B cell (primary cell): ENCODE measurements at regions not wholly inside any gene's neighbourhood (a gene's known extent, or its start where the extent isn't known, plus 50 kb on each side); places are given as distances from the start of the nearest gene placed in this dataset.

Source experiments
- ATAC-seq: fragments of 200-7000 bp; cut with Tn5 transposase; one replicate; pipeline ENCODE4 v1.10.0; 2021; ENCODE audit warnings: low read depth, mild to moderate bottlenecking, moderate number of reproducible peaks, moderate library complexity
- CTCF ChIA-PET: fragments of 350-600 bp; sonication (Branson Sonifier 250); formaldehyde crosslinking; loops from one replicate; lab custom pipeline; 2021; ENCODE audit warnings: antibody characterized with exemption, inconsistent platforms; lab: Charles Lee
- POLR2A ChIA-PET: fragments of 350-600 bp; sonication (Branson Sonifier 250); formaldehyde crosslinking; loops from one replicate; lab custom pipeline; 2021; ENCODE audit warnings: antibody characterized with exemption; lab: Charles Lee
- DNase-seq: peaks from one replicate; pipeline ENCODE4 v3.0.0; 2013
- H2AFZ ChIP-seq: 2 replicates; pipeline ENCODE4 v1.6.1; 2012; ENCODE audit warnings: mild to moderate bottlenecking, low read depth, low read length; ENCODE audit not compliant: insufficient read depth, poor library complexity, severe bottlenecking
- H3K27ac ChIP-seq, 2 donors: 1 replicate in 1 of 2; 2 replicates in 1 of 2; pipeline ENCODE4 v1.5.1; 2012 to 2013; ENCODE audit warnings: low read length in 2 of 2, mild to moderate bottlenecking in 2 of 2, moderate library complexity in 1 of 2
- H3K27me3 ChIP-seq, 4 experiments: fragments of 200-600 bp in 1 of 4; sonication (generic) in 1 of 4; replicated peaks in 1 of 4; 1 replicate in 2 of 4; 2 replicates in 2 of 4; pipeline versions ENCODE4 v1.6.1 to v1.7.0; 2013 to 2016; ENCODE audit warnings: low read length in 3 of 4, mild to moderate bottlenecking in 2 of 4, mixed read lengths in 1 of 4, moderate library complexity in 1 of 4; ENCODE audit not compliant: insufficient read depth in 4 of 4, control insufficient read depth in 3 of 4; ENCODE audit errors: control extremely low read depth in 1 of 4
- H3K36me3 ChIP-seq, 2 experiments: replicated peaks in 1 of 2; 1 replicate in 1 of 2; 2 replicates in 1 of 2; pipeline versions ENCODE4 v1.6.1 to v1.7.1; 2013; ENCODE audit warnings: low read length in 1 of 2; ENCODE audit not compliant: insufficient read depth in 2 of 2, control insufficient read depth in 1 of 2; ENCODE audit errors: control extremely low read depth in 1 of 2, extremely low read depth in 1 of 2
- H3K4me1 ChIP-seq, 2 donors: fragments of 200-600 bp in 1 of 2; sonication (generic) in 1 of 2; 1 replicate in 1 of 2; 2 replicates in 1 of 2; pipeline versions ENCODE4 v1.5.1 to v1.6.1; 2013 to 2017; ENCODE audit warnings: low read length in 2 of 2; ENCODE audit not compliant: control insufficient read depth in 2 of 2, insufficient read depth in 2 of 2
- H3K4me2 ChIP-seq: replicated peaks from 2 replicates; pipeline ENCODE3; 2012; ENCODE audit warnings: mild to moderate bottlenecking, low read depth, low read length; ENCODE audit not compliant: poor library complexity, severe bottlenecking
- H3K4me3 ChIP-seq, 5 experiments: fragments of 200-600 bp in 1 of 5; sonication (generic) in 1 of 5; 1 replicate in 3 of 5; 2 replicates in 2 of 5; pipeline versions ENCODE4 v1.5.1 to v1.7.0; 2011 to 2016; ENCODE audit warnings: low read length in 4 of 5, mild to moderate bottlenecking in 4 of 5, low read depth in 2 of 5, control low read depth in 1 of 5, moderate library complexity in 1 of 5; ENCODE audit not compliant: insufficient read depth in 1 of 5; ENCODE audit errors: control extremely low read depth in 1 of 5, extremely low read depth in 1 of 5
- H3K79me2 ChIP-seq: fragments of 200-600 bp; sonication (generic); one replicate; pipeline ENCODE4 v1.6.0; 2016; ENCODE audit warnings: low read length; ENCODE audit not compliant: control insufficient read depth, insufficient read depth
- H3K9ac ChIP-seq: fragments of 200-600 bp; sonication (generic); 2 replicates; pipeline ENCODE4 v1.6.1; 2017; ENCODE audit warnings: mild to moderate bottlenecking, low read length, moderate library complexity
- H3K9me3 ChIP-seq, 3 donors: one replicate each; pipeline versions ENCODE4 v1.6.1 to v1.7.1; 2013; ENCODE audit warnings: low read length in 2 of 3; ENCODE audit not compliant: control insufficient read depth in 2 of 3, insufficient read depth in 1 of 3; ENCODE audit errors: control extremely low read depth in 1 of 3
- H4K20me1 ChIP-seq: 2 replicates; pipeline ENCODE4 v1.6.0; 2012; ENCODE audit warnings: mild to moderate bottlenecking, low read length; ENCODE audit not compliant: insufficient read depth, control insufficient read depth, poor library complexity, severe bottlenecking
- H3K27ac Mint-ChIP-seq: one replicate; pipeline ENCODE4 v1.8.0; 2021; ENCODE audit warnings: mixed read lengths
- H3K27me3 Mint-ChIP-seq: one replicate; pipeline ENCODE4 v1.8.0; 2021; ENCODE audit warnings: mixed read lengths
- H3K4me1 Mint-ChIP-seq: one replicate; pipeline ENCODE4 v1.8.0; 2021; ENCODE audit warnings: mixed read lengths
- H3K4me3 Mint-ChIP-seq: one replicate; pipeline ENCODE4 v1.8.0; 2021; ENCODE audit warnings: mixed read lengths
- H3K9me3 Mint-ChIP-seq: one replicate; pipeline ENCODE4 v1.8.0; 2022; ENCODE audit warnings: mixed read lengths; ENCODE audit not compliant: insufficient read depth
- EZH2 ChIP-seq: IDR thresholded peaks from 2 replicates; pipeline ENCODE4 v1.6.1; 2012; ENCODE audit warnings: borderline replicate concordance, low read depth, mild to moderate bottlenecking, moderate library complexity, low read length; ENCODE audit not compliant: insufficient read depth, poor library complexity, severe bottlenecking
- WGBS: methylation state at CpG from one replicate; pipeline ENCODE4 v1.1.5; 2013; ENCODE audit warnings: missing lambda C conversion rate; ENCODE audit not compliant: insufficient coverage; 5-methylcytosine and 5-hydroxymethylcytosine counted together
- intact Hi-C: fragments of 100-400 bp; cut with micrococcal nuclease; formaldehyde crosslinking; loops from one replicate; pipeline ENCODE4 v1.10.0; 2022
- TF ChIP-seq, protein P1 (sequence below): fragments of 200-600 bp; IDR thresholded peaks from one replicate; pipeline ENCODE4 v1.8.0; 2022; ENCODE audit warnings: antibody characterized with exemption, mild to moderate bottlenecking

DNA sequence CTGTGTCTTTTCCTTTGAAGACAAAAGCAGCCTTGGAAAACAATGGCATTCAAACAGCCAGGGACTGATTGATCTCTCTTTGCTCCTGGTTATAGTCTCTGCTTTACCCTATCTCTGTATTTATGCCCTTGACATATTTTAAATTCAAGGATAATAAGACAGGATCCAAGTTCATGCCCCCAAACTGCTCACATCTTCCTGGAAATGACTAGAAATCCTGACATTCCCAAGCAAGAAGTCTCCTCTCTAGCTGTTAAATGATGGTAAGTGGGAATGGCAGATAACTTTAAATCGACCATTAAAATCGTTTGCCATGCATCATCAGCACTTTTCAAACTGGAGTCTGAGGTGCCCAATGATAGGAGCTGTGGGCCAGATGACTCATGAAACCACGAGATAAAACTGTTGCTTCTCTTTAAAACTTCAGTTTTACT lies 435.6 kb downstream of the FOXO1 start:
- CTCF ChIA-PET: no interaction called here
- no peaks in the 10 kb centered on the region for H3K4me1 Mint-ChIP-seq

DNA sequence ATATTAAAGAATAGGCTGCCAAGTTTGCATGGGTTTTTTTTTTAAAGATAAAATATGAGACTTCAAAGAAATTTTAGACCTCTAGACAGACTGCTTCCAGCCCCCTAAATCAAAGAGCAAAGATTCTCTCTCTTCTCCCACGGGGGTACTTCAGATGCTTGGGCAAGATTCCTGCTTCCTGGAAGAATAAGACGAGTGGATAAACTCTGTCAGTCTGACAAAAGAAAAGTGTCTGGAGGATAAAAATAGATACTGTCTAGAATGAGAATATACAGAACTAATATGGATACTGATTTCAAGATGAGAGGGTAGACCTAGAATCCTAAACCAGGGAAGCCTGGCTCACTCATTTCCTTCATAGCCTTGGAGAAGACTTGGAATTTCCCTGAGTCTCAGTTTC lies 435.1 kb downstream of the FOXO1 start:
- WGBS: no CpG with 5 or more reads among the region's 2 CpGs
- H3K4me3 ChIP-seq: no peak overlapping the region
- Mint-ChIP-seq H3K27ac (no peak overlapping the region), H3K4me3 (no peak overlapping the region), H3K4me1 (no peaks in the 10 kb centered on the region), H3K9me3 (no peaks in the 10 kb centered on the region), H3K27me3 (no peaks in the 10 kb centered on the region)
- H3K9ac ChIP-seq: no peak overlapping the region
- H2AFZ ChIP-seq: no peak overlapping the region
- H4K20me1 ChIP-seq: no peaks in the 10 kb centered on the region
- intact Hi-C loops: no loop called here
- no peaks in the 10 kb centered on the region for H3K9me3 ChIP-seq
- H3K4me2 ChIP-seq: no peak overlapping the region
- no peak for TF ChIP-seq EZH2
- TF ChIP-seq, protein P1, sequence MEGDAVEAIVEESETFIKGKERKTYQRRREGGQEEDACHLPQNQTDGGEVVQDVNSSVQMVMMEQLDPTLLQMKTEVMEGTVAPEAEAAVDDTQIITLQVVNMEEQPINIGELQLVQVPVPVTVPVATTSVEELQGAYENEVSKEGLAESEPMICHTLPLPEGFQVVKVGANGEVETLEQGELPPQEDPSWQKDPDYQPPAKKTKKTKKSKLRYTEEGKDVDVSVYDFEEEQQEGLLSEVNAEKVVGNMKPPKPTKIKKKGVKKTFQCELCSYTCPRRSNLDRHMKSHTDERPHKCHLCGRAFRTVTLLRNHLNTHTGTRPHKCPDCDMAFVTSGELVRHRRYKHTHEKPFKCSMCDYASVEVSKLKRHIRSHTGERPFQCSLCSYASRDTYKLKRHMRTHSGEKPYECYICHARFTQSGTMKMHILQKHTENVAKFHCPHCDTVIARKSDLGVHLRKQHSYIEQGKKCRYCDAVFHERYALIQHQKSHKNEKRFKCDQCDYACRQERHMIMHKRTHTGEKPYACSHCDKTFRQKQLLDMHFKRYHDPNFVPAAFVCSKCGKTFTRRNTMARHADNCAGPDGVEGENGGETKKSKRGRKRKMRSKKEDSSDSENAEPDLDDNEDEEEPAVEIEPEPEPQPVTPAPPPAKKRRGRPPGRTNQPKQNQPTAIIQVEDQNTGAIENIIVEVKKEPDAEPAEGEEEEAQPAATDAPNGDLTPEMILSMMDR: no peak
- H3K27ac ChIP-seq: no peak overlapping the region
- CTCF ChIA-PET: interaction anchor here (0.6 kb wide), 1 partner anchor 454 kb away, joined by 3 read pairs; no protein-coding TSS in a partner anchor
- H3K4me1 ChIP-seq: no peaks in the 10 kb centered on the region
- POLR2A ChIA-PET: no interaction called here
- no peak for DNase-seq
- H3K27me3 ChIP-seq: peaks cover 0 to 3% (median 0%) of the 10 kb centered on the region in 4 experiments
- no peaks in the 10 kb centered on the region for H3K79me2 ChIP-seq
- H3K36me3 ChIP-seq: no peaks in the 10 kb centered on the region
- no peak for ATAC-seq

More for the DNA sequence above, 435.6 kb downstream of the FOXO1 start:
- no peak for TF ChIP-seq EZH2
- TF ChIP-seq, protein P1: no peak
- H3K36me3 ChIP-seq: no peaks in the 10 kb centered on the region
- H3K4me3 Mint-ChIP-seq: no peak overlapping the region
- DNase-seq (no peak), ATAC-seq (no peak)
- no peak overlapping the region for H3K4me2 ChIP-seq
- H3K79me2 ChIP-seq: no peaks in the 10 kb centered on the region
- no peaks in the 10 kb centered on the region for H4K20me1 ChIP-seq
- no peaks in the 10 kb centered on the region for H3K27me3 Mint-ChIP-seq
- H3K27ac ChIP-seq: no peak overlapping the region
- no peak overlapping the region for H2AFZ ChIP-seq
- WGBS: no CpG with 5 or more reads among the region's 3 CpGs
- no peaks in the 10 kb centered on the region for H3K9me3 ChIP-seq
- H3K9me3 Mint-ChIP-seq: no peaks in the 10 kb centered on the region
- no peak overlapping the region for H3K27ac Mint-ChIP-seq
- no peak overlapping the region for H3K9ac ChIP-seq
- intact Hi-C loops: no loop called here
- POLR2A ChIA-PET: interaction anchor here (0.6 kb wide), 1 partner anchor 21 kb away, joined by 5 read pairs; no protein-coding TSS in a partner anchor
- H3K4me3 ChIP-seq: no peak overlapping the region
- H3K4me1 ChIP-seq: no peaks in the 10 kb centered on the region
- H3K27me3 ChIP-seq: peaks cover 0 to 3% (median 0%) of the 10 kb centered on the region in 4 experiments
